ENCODE measurements at regions not wholly inside any gene's neighbourhood (a gene's known extent, or its start where the extent isn't known, plus 50 kb on each side); places are given as distances from the start of the nearest gene placed in this dataset.

- TF ChIP-seq CTCF (conservative IDR thresholded peaks at IDR 0.05 in 1 of 2, IDR thresholded peaks at IDR 0.05 in 1 of 2; ENCODE audit: extremely low read depth in 1 of 2, insufficient read depth in 1 of 2, low read depth in 1 of 2, low read length in 2 of 2) (no peak), EZH2 (IDR thresholded peaks at IDR 0.05; ENCODE audit: borderline replicate concordance, low read length) (no peak)
Measured at GRCh38 chr7:51850126-51850525, 533.5 kb upstream of the COBL start.

All from mammary epithelial cell (primary cell).